ENCODE measurements at regions not wholly inside any gene's neighbourhood (a gene's known extent, or its start where the extent isn't known, plus 50 kb on each side); places are given as distances from the start of the nearest gene placed in this dataset.
"Not testable (repeated sequence)": the region's sequence is repeated elsewhere in the genome, so short reads cannot be mapped to it uniquely, and the experiment has no call there.

GRCh38 chr11:13143486-13144297 is 133.9 kb upstream of the BMAL1 start:
- DNase-seq (ENCODE audit: low spot score) = no peak
- TF ChIP-seq CTCF (IDR thresholded peaks at IDR 0.05; ENCODE audit: borderline replicate concordance, control extremely low read depth, extremely low read depth, insufficient read depth, missing control alignments) = no peak
- in situ Hi-C loops (cut with MboI; ENCODE audit: low sequenced_read_pairs, unreplicated experiment) = no loop called here

GRCh38 chr11:13145461-13145860 is 132.1 kb upstream of the BMAL1 start:
- in situ Hi-C loops (cut with MboI; ENCODE audit: low sequenced_read_pairs, unreplicated experiment) = no loop called here
- DNase-seq (ENCODE audit: low spot score) = no peak

GRCh38 chr11:13149991-13150390 is 127.6 kb upstream of the BMAL1 start:
- in situ Hi-C loops (cut with MboI; ENCODE audit: low sequenced_read_pairs, unreplicated experiment) = no loop called here
- DNase-seq (ENCODE audit: low spot score) = no peak
- no peak for TF ChIP-seq CTCF (IDR thresholded peaks at IDR 0.05; ENCODE audit: borderline replicate concordance, control extremely low read depth, extremely low read depth, insufficient read depth, missing control alignments)

More at GRCh38 chr11:13145461-13145860, 132.1 kb upstream of the BMAL1 start:
- TF ChIP-seq CTCF (IDR thresholded peaks at IDR 0.05; ENCODE audit: borderline replicate concordance, control extremely low read depth, extremely low read depth, insufficient read depth, missing control alignments) = no peak

- no peak for DNase-seq (ENCODE audit: low spot score)
- no peak for TF ChIP-seq CTCF (IDR thresholded peaks at IDR 0.05; ENCODE audit: borderline replicate concordance, control extremely low read depth, extremely low read depth, insufficient read depth, missing control alignments)
- in situ Hi-C loops (cut with MboI; ENCODE audit: low sequenced_read_pairs, unreplicated experiment) = no loop called here
Observed at GRCh38 chr11:13150487-13150886, 127.1 kb upstream of the BMAL1 start.

- TF ChIP-seq CTCF (IDR thresholded peaks at IDR 0.05; ENCODE audit: borderline replicate concordance, control extremely low read depth, extremely low read depth, insufficient read depth, missing control alignments) = no peak
- in situ Hi-C loops (cut with MboI; ENCODE audit: low sequenced_read_pairs, unreplicated experiment) = no loop called here
- no peak for DNase-seq (ENCODE audit: low spot score)
Observed at GRCh38 chr11:13152264-13152663, 125.3 kb upstream of the BMAL1 start.

GRCh38 chr11:13152736-13153541 is 124.7 kb upstream of the BMAL1 start:
- no peak for DNase-seq (ENCODE audit: low spot score)
- in situ Hi-C loops (cut with MboI; ENCODE audit: low sequenced_read_pairs, unreplicated experiment) = no loop called here
- TF ChIP-seq CTCF (IDR thresholded peaks at IDR 0.05; ENCODE audit: borderline replicate concordance, control extremely low read depth, extremely low read depth, insufficient read depth, missing control alignments) = no peak

- DNase-seq (ENCODE audit: low spot score); in situ Hi-C loops (cut with MboI; ENCODE audit: low sequenced_read_pairs, unreplicated experiment): not testable (repeated sequence)
Observed at GRCh38 chr11:13154374-13154773, 123.2 kb upstream of the BMAL1 start.
